ENCODE measurements at regions not wholly inside any gene's neighbourhood (a gene's known extent, or its start where the extent isn't known, plus 50 kb on each side); places are given as distances from the start of the nearest gene placed in this dataset.

GRCh38 chr17:71029246-71029645, 859.9 kb downstream of the KCNJ2 start:
- H4K20me1 ChIP-seq (ENCODE audit: insufficient read depth, low read length) = no peaks in the 10 kb centered on the region
- no peaks in the 10 kb centered on the region for H3K79me1 ChIP-seq (ENCODE audit: low read depth in 1 of 2, low read length in 2 of 2)
- no TSS peak for BruUV-seq (replicated peaks)
- no peak overlapping the region for H2BK120ac ChIP-seq (ENCODE audit: low read depth, low read length)
- no peak overlapping the region for H3K4me3 ChIP-seq (ENCODE audit: insufficient read depth, low read depth, low read length)
- in situ Hi-C loops (cut with MboI; ENCODE audit: low sequenced_read_pairs) (no loop called here), dilution Hi-C loops (cut with HindIII; ENCODE audit: low sequenced_read_pairs, unreplicated experiment) (no loop called here), intact Hi-C loops (cut with micrococcal nuclease) (no loop called here)
- H3K18ac ChIP-seq (ENCODE audit: low read depth, low read length) = no peak overlapping the region
- H4K8ac ChIP-seq (ENCODE audit: low read depth in 2 of 2, low read length in 2 of 2) = no peak overlapping the region
- no peak overlapping the region for H3K4ac ChIP-seq (ENCODE audit: low read depth, low read length)
- no peak overlapping the region for H2AFZ ChIP-seq (replicated peaks; ENCODE audit: low read length, poor library complexity)
- no peak overlapping the region for H2BK20ac ChIP-seq (ENCODE audit: low read depth, low read length)
- H3K9me1 ChIP-seq (ENCODE audit: insufficient read depth, low read length) = no peaks in the 10 kb centered on the region
- no peak overlapping the region for H3K23ac ChIP-seq (ENCODE audit: low read depth, low read length)
- H3K4me2 ChIP-seq (ENCODE audit: low read depth, low read length) = no peak overlapping the region
- ATAC-seq (ENCODE audit: low read depth) = no peak
- no peaks in the 10 kb centered on the region for H3K27me3 ChIP-seq (ENCODE audit: control insufficient read depth, insufficient read depth, low read length)
- no peaks in the 10 kb centered on the region for H3K36me3 ChIP-seq (ENCODE audit: control insufficient read depth, insufficient read depth, low read length)
- no peak overlapping the region for H2BK5ac ChIP-seq (ENCODE audit: low read depth, low read length, poor library complexity, severe bottlenecking)
- H3K14ac ChIP-seq (replicated peaks; ENCODE audit: low read depth, low read length) = no peak overlapping the region
- no peak overlapping the region for H3K56ac ChIP-seq (ENCODE audit: extremely low read depth, insufficient read depth, low read length)
- no peak overlapping the region for H2AK9ac ChIP-seq (replicated peaks; ENCODE audit: low read depth, low read length, poor library complexity)
- ChIA-PET POLR2A (ENCODE audit: unreplicated experiment) (no interaction called here), CTCF (no interaction called here)
- no peak overlapping the region for H2AK5ac ChIP-seq (ENCODE audit: low read depth, low read length)
- no peaks in the 10 kb centered on the region for H3K9me3 ChIP-seq (ENCODE audit: control insufficient read depth, insufficient read depth, low read length)
- no peak overlapping the region for H4K91ac ChIP-seq (ENCODE audit: insufficient read depth, low read depth, low read length)
- TF ChIP-seq ELK1 (IDR thresholded peaks at IDR 0.05; ENCODE audit: borderline replicate concordance, low read depth, low read length) (no peak), CHD1 (IDR thresholded peaks at IDR 0.05; ENCODE audit: low read depth, low read length) (no peak), MAZ (IDR thresholded peaks at IDR 0.05; ENCODE audit: borderline replicate concordance, low read depth, low read length) (no peak), FOS (IDR thresholded peaks at IDR 0.05; ENCODE audit: low read depth, low read length) (no peak), SMC3 (IDR thresholded peaks at IDR 0.05; ENCODE audit: low read depth, low read length) (no peak), RAD21 (IDR thresholded peaks at IDR 0.05; ENCODE audit: low read length) (no peak), RCOR1 (IDR thresholded peaks at IDR 0.05; ENCODE audit: insufficient replicate concordance, low read length) (no peak), USF2 (IDR thresholded peaks at IDR 0.05; ENCODE audit: low read depth, low read length) (no peak), NFE2L2 (IDR thresholded peaks at IDR 0.05; ENCODE audit: low read depth, low read length) (no peak), POLR2A (IDR thresholded peaks at IDR 0.05; ENCODE audit: low read depth, low read length) (no peak)
- H3K9ac ChIP-seq (ENCODE audit: low read depth, low read length) = no peak overlapping the region
- H3K4me1 ChIP-seq (ENCODE audit: control insufficient read depth, insufficient read depth, low read length) = no peaks in the 10 kb centered on the region
- H2BK15ac ChIP-seq (ENCODE audit: low read depth, low read length) = no peak overlapping the region
- DNase-seq = no peak
- no peak overlapping the region for H3K27ac ChIP-seq (ENCODE audit: insufficient read depth, low read length)
- no peak overlapping the region for H4K5ac ChIP-seq (ENCODE audit: low read depth, low read length)

Measured in IMR-90 (cell line).